ENCODE measurements at regions not wholly inside any gene's neighbourhood (a gene's known extent, or its start where the extent isn't known, plus 50 kb on each side); places are given as distances from the start of the nearest gene placed in this dataset.

DNA sequence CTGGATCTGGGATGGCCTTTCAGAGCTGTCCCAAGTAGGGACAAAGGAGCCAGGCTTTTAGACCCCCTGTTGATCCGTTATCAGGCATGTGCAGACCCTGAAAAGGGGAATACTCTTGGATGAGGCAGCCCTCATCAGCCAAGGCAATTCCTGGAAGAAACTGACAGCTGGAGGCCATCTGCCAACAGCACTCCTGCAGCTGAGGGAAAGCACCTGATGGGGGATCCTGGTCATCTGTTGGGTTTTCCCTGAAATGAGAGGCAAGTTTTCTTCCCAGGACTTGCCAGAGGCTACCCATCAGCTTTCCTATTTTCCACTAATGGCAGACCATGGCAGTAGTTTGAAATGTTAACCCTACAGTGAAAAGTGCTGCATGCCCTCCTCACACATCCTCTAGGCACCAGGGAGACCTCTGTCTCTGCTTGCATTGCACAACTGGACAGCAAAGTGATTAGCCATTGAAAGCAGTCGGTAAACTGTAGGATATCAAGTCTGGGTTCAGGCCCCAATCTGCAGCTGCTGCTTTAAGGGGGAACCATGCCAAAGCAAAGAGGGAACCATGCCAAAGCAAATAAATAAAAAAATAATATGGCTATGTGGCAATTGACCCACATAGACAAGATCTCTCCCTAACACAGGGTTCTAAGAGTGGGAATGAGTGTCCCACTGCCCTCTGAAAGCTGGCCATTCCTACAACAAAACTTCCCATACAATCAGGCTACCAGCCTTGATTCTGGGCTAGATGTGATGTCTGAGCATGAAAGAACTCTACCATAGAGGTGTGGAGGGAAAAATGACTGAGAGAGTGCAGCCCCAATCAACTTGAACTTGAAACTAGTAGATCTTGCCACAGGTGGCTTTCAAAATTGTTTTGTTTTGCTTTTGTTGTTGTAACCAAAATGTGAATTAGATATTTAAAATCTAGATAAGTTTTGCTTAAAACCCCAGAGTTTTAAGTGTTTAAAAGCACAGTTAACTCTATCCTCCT, 232.0 kb upstream of the STT3B start:
- no peaks in the 10 kb centered on the region for H3K27me3 ChIP-seq
- TF ChIP-seq, protein P1, sequence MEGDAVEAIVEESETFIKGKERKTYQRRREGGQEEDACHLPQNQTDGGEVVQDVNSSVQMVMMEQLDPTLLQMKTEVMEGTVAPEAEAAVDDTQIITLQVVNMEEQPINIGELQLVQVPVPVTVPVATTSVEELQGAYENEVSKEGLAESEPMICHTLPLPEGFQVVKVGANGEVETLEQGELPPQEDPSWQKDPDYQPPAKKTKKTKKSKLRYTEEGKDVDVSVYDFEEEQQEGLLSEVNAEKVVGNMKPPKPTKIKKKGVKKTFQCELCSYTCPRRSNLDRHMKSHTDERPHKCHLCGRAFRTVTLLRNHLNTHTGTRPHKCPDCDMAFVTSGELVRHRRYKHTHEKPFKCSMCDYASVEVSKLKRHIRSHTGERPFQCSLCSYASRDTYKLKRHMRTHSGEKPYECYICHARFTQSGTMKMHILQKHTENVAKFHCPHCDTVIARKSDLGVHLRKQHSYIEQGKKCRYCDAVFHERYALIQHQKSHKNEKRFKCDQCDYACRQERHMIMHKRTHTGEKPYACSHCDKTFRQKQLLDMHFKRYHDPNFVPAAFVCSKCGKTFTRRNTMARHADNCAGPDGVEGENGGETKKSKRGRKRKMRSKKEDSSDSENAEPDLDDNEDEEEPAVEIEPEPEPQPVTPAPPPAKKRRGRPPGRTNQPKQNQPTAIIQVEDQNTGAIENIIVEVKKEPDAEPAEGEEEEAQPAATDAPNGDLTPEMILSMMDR (IDR thresholded peaks at IDR 0.05) = no peak
- TF ChIP-seq POLR2A (IDR thresholded peaks at IDR 0.05) = no peak
- H3K9me3 ChIP-seq = no peaks in the 10 kb centered on the region
- H3K4me1 ChIP-seq = no peaks in the 10 kb centered on the region
- no peaks in the 10 kb centered on the region for H3K36me3 ChIP-seq
- H3K27ac ChIP-seq = no peak overlapping the region
- no peak for DNase-seq
- H3K4me3 ChIP-seq = no peak overlapping the region

DNA sequence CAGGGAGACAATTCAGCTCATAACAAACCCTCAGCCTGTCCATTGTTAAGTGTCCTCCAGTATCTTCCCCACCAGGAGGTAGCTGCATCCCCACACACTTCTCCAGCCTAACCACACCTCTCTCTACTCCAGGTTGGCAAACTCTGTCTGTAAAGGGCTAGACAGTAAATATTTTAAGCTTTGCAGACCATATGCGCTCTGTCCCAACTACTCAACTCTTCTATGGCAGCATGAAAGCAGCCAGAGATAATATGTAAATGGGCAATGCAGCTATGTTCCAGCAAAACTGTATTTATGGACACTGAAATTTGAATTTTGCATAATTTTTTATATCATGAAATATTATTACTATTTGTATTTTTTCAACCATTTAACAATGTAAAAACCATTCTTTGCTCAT, 230.4 kb upstream of the STT3B start:
- H3K27ac ChIP-seq = no peak overlapping the region
- H3K9me3 ChIP-seq = no peaks in the 10 kb centered on the region
- no peak for DNase-seq
- H3K4me3 ChIP-seq = no peak overlapping the region
- no peaks in the 10 kb centered on the region for H3K36me3 ChIP-seq
- no peak for TF ChIP-seq POLR2A (IDR thresholded peaks at IDR 0.05)
- TF ChIP-seq, protein P1 (IDR thresholded peaks at IDR 0.05) = no peak
- H3K4me1 ChIP-seq = no peaks in the 10 kb centered on the region
- H3K27me3 ChIP-seq = no peaks in the 10 kb centered on the region

DNA sequence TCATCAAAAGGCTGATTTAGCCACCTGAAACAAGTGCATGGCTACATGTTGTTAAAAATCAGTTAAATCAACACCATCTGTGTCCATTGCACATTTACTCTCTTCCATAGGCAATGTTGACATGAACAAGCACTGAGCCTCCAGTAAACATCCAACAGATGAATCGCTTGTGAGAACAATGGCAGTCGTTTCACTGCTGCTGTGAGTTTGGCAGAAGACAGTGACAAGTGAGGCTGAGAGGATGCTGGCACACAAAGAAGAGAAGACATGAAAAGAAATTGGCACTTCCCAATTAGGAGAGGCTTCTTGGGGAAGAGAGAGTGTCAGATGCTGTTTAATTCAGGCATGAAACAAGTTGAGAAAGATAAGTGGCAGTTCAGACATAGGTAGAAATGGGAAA, 227.4 kb upstream of the STT3B start:
- TF ChIP-seq, protein P1 (IDR thresholded peaks at IDR 0.05) = no peak
- TF ChIP-seq POLR2A (IDR thresholded peaks at IDR 0.05) = no peak
- no peaks in the 10 kb centered on the region for H3K4me1 ChIP-seq
- H3K36me3 ChIP-seq = no peaks in the 10 kb centered on the region
- no peaks in the 10 kb centered on the region for H3K27me3 ChIP-seq
- H3K4me3 ChIP-seq = no peak overlapping the region
- DNase-seq = no peak
- H3K9me3 ChIP-seq = no peaks in the 10 kb centered on the region
- H3K27ac ChIP-seq = no peak overlapping the region

DNA sequence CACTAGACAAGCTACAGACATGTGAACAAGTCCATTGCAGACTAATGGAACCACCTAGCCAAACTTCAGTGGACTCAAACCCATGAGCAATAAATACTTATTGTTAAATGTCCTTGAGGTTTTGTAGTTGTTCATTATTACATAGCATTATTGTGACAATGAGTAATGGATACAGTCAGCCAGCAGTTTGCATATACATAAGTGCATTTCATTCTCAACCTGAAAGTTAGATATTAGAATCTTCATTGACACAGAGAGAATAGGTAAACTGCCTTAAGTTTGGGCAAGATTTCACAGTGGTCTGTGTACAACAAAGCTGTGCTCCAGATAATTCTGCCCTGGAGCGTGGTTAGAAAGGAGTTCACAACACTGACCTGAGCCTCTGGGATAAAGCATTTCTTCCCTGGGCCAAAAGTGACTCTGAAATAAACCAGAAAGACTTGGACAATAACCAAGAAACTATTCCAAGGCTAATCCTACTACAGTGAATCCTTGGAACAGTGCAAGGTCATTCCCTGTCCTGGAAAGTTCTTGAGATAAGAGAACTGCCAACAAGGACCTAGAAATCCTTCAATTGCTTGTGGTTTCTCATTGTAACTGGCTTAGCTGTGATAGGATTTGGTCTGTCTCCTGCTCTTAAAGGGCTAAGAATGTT, 225.5 kb upstream of the STT3B start:
- Histone ChIP-seq H3K4me1 (no peaks in the 10 kb centered on the region), H3K9me3 (no peaks in the 10 kb centered on the region), H3K27me3 (no peaks in the 10 kb centered on the region), H3K36me3 (no peaks in the 10 kb centered on the region), H3K27ac (no peak overlapping the region), H3K4me3 (no peak overlapping the region)
- TF ChIP-seq, protein P1 (IDR thresholded peaks at IDR 0.05) = no peak
- TF ChIP-seq POLR2A (IDR thresholded peaks at IDR 0.05) = no peak
- DNase-seq = no peak

DNA sequence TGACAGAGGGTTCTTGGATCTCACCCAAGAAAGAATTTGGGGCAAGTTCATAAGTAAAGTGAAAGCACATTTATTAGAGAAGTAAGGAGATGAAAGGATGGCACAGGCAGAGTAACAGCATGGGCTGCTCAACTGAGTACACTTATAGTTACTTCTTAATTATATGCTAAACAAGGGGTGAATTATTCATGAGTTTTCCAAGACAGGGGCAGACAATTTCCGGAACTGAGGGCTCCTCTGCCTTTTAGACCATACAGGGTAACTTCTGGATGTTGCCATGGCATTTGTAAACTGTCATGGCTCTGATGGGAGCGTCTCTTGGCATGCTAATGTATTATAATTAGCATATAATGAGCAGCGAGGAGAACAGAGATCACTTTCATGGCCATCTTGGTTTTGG, 221.2 kb upstream of the STT3B start:
- no peak for TF ChIP-seq POLR2A (IDR thresholded peaks at IDR 0.05)
- TF ChIP-seq, protein P1 (IDR thresholded peaks at IDR 0.05) = no peak
- no peaks in the 10 kb centered on the region for H3K27me3 ChIP-seq

More for the DNA sequence above, 221.2 kb upstream of the STT3B start:
- Histone ChIP-seq H3K4me3 (no peak overlapping the region), H3K9me3 (no peaks in the 10 kb centered on the region), H3K4me1 (no peaks in the 10 kb centered on the region), H3K27ac (no peak overlapping the region), H3K36me3 (no peaks in the 10 kb centered on the region)
- no peak for DNase-seq

All from Peyer's patch (tissue), 4 donors.